HCT116 (cell line): ENCODE measurements at regions not wholly inside any gene's neighbourhood (a gene's known extent, or its start where the extent isn't known, plus 50 kb on each side); places are given as distances from the start of the nearest gene placed in this dataset.

Experiments
- ATAC-seq: fragments of 200-7000 bp; cut with Tn5 transposase; 2 replicates; pipeline ENCODE4 v1.9.1; 2020; ENCODE audit warnings: mild to moderate bottlenecking, moderate library complexity
- BruUV-seq: library from RNA; stranded (reverse); fragments of 400-500 nt; replicated peaks from 2 replicates; lab custom pipeline; 2021; lab: Mats Ljungman, UMichigan
- CTCF ChIA-PET: fragments of 300-600 bp; sonication (Branson Sonifier 250); formaldehyde crosslinking; loops from one replicate; lab custom pipeline; 2021; ENCODE audit warnings: antibody characterized with exemption; lab: Charles Lee
- POLR2A ChIA-PET: fragments of 300-600, 350-600 bp; sonication (Branson Sonifier 250); formaldehyde crosslinking; loops from one replicate; lab custom pipeline; 2021; ENCODE audit warnings: antibody characterized with exemption; lab: Charles Lee
- RAD21 ChIA-PET, 2 experiments: fragments of 300-600 bp; sonication (Branson Sonifier 250); formaldehyde crosslinking; loops; one replicate each; lab custom pipeline; 2023; ENCODE audit warnings: low total read pairs in 2 of 2; ENCODE audit not compliant: uncharacterized antibody in 2 of 2, unreplicated experiment in 2 of 2, low non-redundant PET in 1 of 2; lab: Charles Lee
- DNase-seq: peaks from one replicate; pipeline ENCODE4 v3.0.0-alpha.2; 2010; ENCODE audit warnings: low read depth, low spot score
- H2AFZ ChIP-seq: fragments of 200-600 bp; shearing (Covaris generic), sonication (generic); 2 replicates; pipeline ENCODE4 v1.6.1; 2017; ENCODE audit warnings: low read depth, mixed run types, mixed read lengths, antibody characterized with exemption, low read length; ENCODE audit not compliant: poor library complexity, severe bottlenecking
- H3K27ac ChIP-seq: 2 replicates; pipeline ENCODE4 v1.5.1; 2012; ENCODE audit warnings: low read depth, low read length
- H3K27me3 ChIP-seq: fragments of 200-600 bp; sonication (generic); 2 replicates; pipeline ENCODE4 v1.6.1; 2016; ENCODE audit warnings: mixed run types, low read length, mixed read lengths; ENCODE audit not compliant: insufficient read depth
- H3K36me3 ChIP-seq, 2 experiments: fragments of 200-500 bp in 1 of 2; fragments of 200-600 bp in 1 of 2; sonication (Bioruptor generic) in 1 of 2; sonication (generic) in 1 of 2; 2 replicates each; pipeline versions ENCODE4 v1.5.1 to v1.6.1; 2014 to 2016; ENCODE audit warnings: low read length in 2 of 2, inconsistent platforms in 1 of 2, mixed read lengths in 1 of 2, mixed run types in 1 of 2; ENCODE audit not compliant: insufficient read depth in 2 of 2, control insufficient read depth in 1 of 2
- H3K4me1 ChIP-seq, 2 experiments: fragments of 200-600 bp in 1 of 2; sonication (generic) in 1 of 2; 2 replicates each; pipeline versions ENCODE4 v1.5.1 to v1.6.1; 2012 to 2017; ENCODE audit warnings: low read length in 2 of 2, inconsistent platforms in 1 of 2, mild to moderate bottlenecking in 1 of 2, mixed read lengths in 1 of 2, mixed run types in 1 of 2, moderate library complexity in 1 of 2; ENCODE audit not compliant: insufficient read depth in 2 of 2, control insufficient read depth in 1 of 2
- H3K4me2 ChIP-seq: fragments of 200-600 bp; sonication (generic); 2 replicates; pipeline ENCODE4 v1.6.1; 2017; ENCODE audit warnings: mixed run types, low read length, mixed read lengths
- H3K4me3 ChIP-seq, 2 experiments: fragments of 200-600 bp in 1 of 2; sonication (generic) in 1 of 2; replicated peaks in 1 of 2; 2 replicates each; pipeline ENCODE4 v1.5.1; 2011 to 2016; ENCODE audit warnings: low read length in 2 of 2, control low read depth in 1 of 2, low read depth in 1 of 2, mild to moderate bottlenecking in 1 of 2, mixed read lengths in 1 of 2, mixed run types in 1 of 2
- H3K79me2 ChIP-seq: fragments of 200-600 bp; sonication (generic); 2 replicates; pipeline ENCODE4 v1.6.1; 2017; ENCODE audit warnings: mild to moderate bottlenecking, mixed run types, low read length, moderate library complexity, mixed read lengths; ENCODE audit not compliant: insufficient read depth
- H3K9ac ChIP-seq: fragments of 200-600 bp; sonication (generic); 2 replicates; pipeline ENCODE4 v1.6.1; 2016; ENCODE audit warnings: low read length, mixed read lengths
- H3K9me2 ChIP-seq: fragments of 200-600 bp; sonication (generic), shearing (Covaris generic); 2 replicates; pipeline ENCODE4 v1.6.1; 2017; ENCODE audit warnings: mixed run types, mild to moderate bottlenecking, moderate library complexity; ENCODE audit not compliant: insufficient read depth
- H3K9me3 ChIP-seq, 2 experiments: fragments of 200-500 bp in 1 of 2; fragments of 200-600 bp in 1 of 2; sonication (Bioruptor generic) in 1 of 2; sonication (generic) in 1 of 2; 2 replicates each; pipeline ENCODE4 v1.6.1; 2014 to 2017; ENCODE audit warnings: low read length in 2 of 2, mixed read lengths in 2 of 2, inconsistent platforms in 1 of 2, low read depth in 1 of 2, mild to moderate bottlenecking in 1 of 2, mixed run types in 1 of 2, moderate library complexity in 1 of 2; ENCODE audit not compliant: control insufficient read depth in 1 of 2, insufficient read depth in 1 of 2
- H4K20me1 ChIP-seq: fragments of 200-600 bp; sonication (generic), shearing (Covaris generic); 2 replicates; pipeline ENCODE4 v1.6.1; 2017; ENCODE audit warnings: mixed run types, mild to moderate bottlenecking, moderate library complexity; ENCODE audit not compliant: insufficient read depth
- CEBPB ChIP-seq: IDR thresholded peaks from 2 replicates; pipeline ENCODE4 v1.6.1; 2012; ENCODE audit warnings: low read depth
- CTCF ChIP-seq, 3 experiments: fragments of 200-600 bp in 1 of 3; sonication (generic) in 1 of 3; IDR thresholded peaks in 2 of 3; conservative IDR thresholded peaks in 1 of 3; 2 replicates each; pipeline ENCODE4 v1.5.1; 2012 to 2017; ENCODE audit warnings: low read depth in 2 of 3, low read length in 2 of 3, antibody characterized with exemption in 1 of 3, borderline replicate concordance in 1 of 3, control low read depth in 1 of 3, mild to moderate bottlenecking in 1 of 3, mixed read lengths in 1 of 3, mixed run types in 1 of 3, moderate library complexity in 1 of 3; ENCODE audit not compliant: insufficient read depth in 1 of 3
- EGR1 ChIP-seq: IDR thresholded peaks from 2 replicates; pipeline ENCODE4 v1.6.1; 2012; ENCODE audit warnings: low read depth
- ELF1 ChIP-seq: IDR thresholded peaks from 2 replicates; pipeline ENCODE4 v1.6.1; 2012; ENCODE audit warnings: low read depth, borderline replicate concordance
- EZH2 ChIP-seq: fragments of 200-600 bp; sonication (generic); IDR thresholded peaks from 2 replicates; pipeline ENCODE4 v1.6.1; 2017; ENCODE audit warnings: antibody characterized with exemption, mixed run types
- POLR2AphosphoS5 ChIP-seq: IDR thresholded peaks from 2 replicates; pipeline ENCODE4 v1.6.1; 2011; ENCODE audit warnings: mild to moderate bottlenecking, low read depth, low read length, moderate library complexity
- SIN3A ChIP-seq: IDR thresholded peaks from 2 replicates; pipeline ENCODE4 v1.6.1; 2012; ENCODE audit warnings: low read depth
- SP1 ChIP-seq: IDR thresholded peaks from 2 replicates; pipeline ENCODE4 v1.6.1; 2012; ENCODE audit warnings: low read depth
- SRF ChIP-seq: IDR thresholded peaks from 2 replicates; pipeline ENCODE4 v1.6.1; 2012; ENCODE audit warnings: low read depth
- ZFX ChIP-seq: fragments of 450-650 bp; IDR thresholded peaks from 2 replicates; pipeline ENCODE4 v1.6.1; 2017
- ZNF274 ChIP-seq: fragments of 200-500 bp; sonication (Bioruptor generic); IDR thresholded peaks from 2 replicates; pipeline ENCODE4 v1.6.1; 2014; ENCODE audit warnings: mild to moderate bottlenecking, low read depth, low read length, inconsistent platforms
- intact Hi-C: fragments of 100-400 bp; cut with micrococcal nuclease; formaldehyde crosslinking; loops from 2 replicates; pipeline ENCODE4 v1.10.0; 2022

GRCh38 chrY:7557675-7558074 lies 646.1 kb upstream of the AMELY start:
- no peaks in the 10 kb centered on the region for H3K9me2 ChIP-seq
- H3K4me2 ChIP-seq = no peak overlapping the region
- ChIA-PET POLR2A (no interaction called here), CTCF (no interaction called here), RAD21 (no interaction called here)
- intact Hi-C loops = no loop called here
- BruUV-seq = no TSS peak
- no peak overlapping the region for H3K9ac ChIP-seq
- H3K27ac ChIP-seq = no peak overlapping the region
- no peak overlapping the region for H3K4me3 ChIP-seq
- no peaks in the 10 kb centered on the region for H3K9me3 ChIP-seq
- TF ChIP-seq CTCF (IDR thresholded peaks at IDR 0.05 in 2 of 3, conservative IDR thresholded peaks at IDR 0.05 in 1 of 3; ENCODE audit: borderline replicate concordance in 1 of 3, insufficient read depth in 1 of 3, low read depth in 2 of 3, low read length in 2 of 3) (0 out of 6 replicates have a peak, but pooled peaks of 2 of the 3 experiments have one; percentile 14 to 15), SIN3A (no peak), POLR2AphosphoS5 (no peak)
- no peaks in the 10 kb centered on the region for H3K79me2 ChIP-seq
- no peaks in the 10 kb centered on the region for H3K4me1 ChIP-seq
- no peaks in the 10 kb centered on the region for H3K36me3 ChIP-seq
- no peaks in the 10 kb centered on the region for H4K20me1 ChIP-seq
- ATAC-seq (no peak), DNase-seq (no peak)
- no peaks in the 10 kb centered on the region for H3K27me3 ChIP-seq
- H2AFZ ChIP-seq = no peak overlapping the region

DNA sequence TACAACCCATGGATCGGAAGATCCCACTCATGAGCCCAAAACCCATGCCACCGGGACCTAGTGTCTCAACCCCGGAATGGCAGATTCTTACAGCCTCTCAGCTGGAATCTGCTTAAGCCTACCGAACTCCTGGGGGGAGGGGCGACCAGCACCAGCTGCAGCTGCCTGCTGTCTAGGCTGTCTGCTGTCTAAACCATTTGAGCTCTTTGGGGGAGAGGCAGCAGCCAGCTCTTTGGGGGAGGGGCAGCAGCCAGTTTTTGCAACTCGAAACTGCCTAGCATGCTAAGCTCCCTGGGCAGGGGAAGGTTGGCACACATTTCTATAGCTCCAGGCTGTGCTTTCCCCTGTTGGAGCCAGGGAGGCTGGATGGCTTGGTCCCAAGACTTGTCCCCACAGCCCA lies 643.5 kb upstream of the AMELY start:
- no TSS peak for BruUV-seq
- ChIA-PET CTCF (no interaction called here), POLR2A (no interaction called here), RAD21 (no interaction called here)
- H3K9ac ChIP-seq = no peak overlapping the region
- H3K9me3 ChIP-seq = no peaks in the 10 kb centered on the region
- H3K4me2 ChIP-seq = no peak overlapping the region
- no peak overlapping the region for H2AFZ ChIP-seq
- TF ChIP-seq EGR1 (no peak), POLR2AphosphoS5 (no peak), SP1 (no peak), CEBPB (no peak), ELF1 (no peak), ZFX (no peak), SRF (no peak), ZNF274 (no peak), EZH2 (no peak)
- no peaks in the 10 kb centered on the region for H4K20me1 ChIP-seq
- intact Hi-C loops = no loop called here
- no peaks in the 10 kb centered on the region for H3K9me2 ChIP-seq
- H3K27me3 ChIP-seq = no peaks in the 10 kb centered on the region
- no peak overlapping the region for H3K4me3 ChIP-seq
- no peak for DNase-seq
- no peak overlapping the region for H3K27ac ChIP-seq
- no peaks in the 10 kb centered on the region for H3K4me1 ChIP-seq
- no peaks in the 10 kb centered on the region for H3K36me3 ChIP-seq
- no peak for ATAC-seq
- no peaks in the 10 kb centered on the region for H3K79me2 ChIP-seq
